ENCODE measurements at regions not wholly inside any gene's neighbourhood (a gene's known extent, or its start where the extent isn't known, plus 50 kb on each side); places are given as distances from the start of the nearest gene placed in this dataset.

DNA sequence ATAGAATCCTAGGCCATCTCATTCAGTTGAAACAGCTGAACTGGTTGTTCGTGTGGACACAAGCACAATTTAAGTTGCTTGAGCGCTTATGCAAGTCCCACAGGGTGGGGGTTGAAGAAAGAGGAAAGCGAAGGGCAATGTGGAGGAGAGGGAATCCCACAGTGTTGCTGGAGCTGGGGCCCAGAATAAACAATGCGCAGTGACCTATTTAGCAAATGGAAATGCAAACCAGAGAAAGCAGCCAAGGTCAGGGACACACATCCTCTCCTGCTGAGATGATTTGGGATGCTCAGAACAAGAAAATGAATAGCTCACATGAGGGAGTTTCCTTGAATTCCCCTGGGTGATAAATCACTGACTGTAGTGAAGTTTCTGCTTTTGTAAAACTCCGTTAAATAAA, 838.3 kb downstream of the TLE4 start:
- TF ChIP-seq TAF1 (IDR thresholded peaks at IDR 0.05; ENCODE audit: borderline replicate concordance, insufficient read depth, low read length) (no peak), POLR2AphosphoS5 (IDR thresholded peaks at IDR 0.05; ENCODE audit: low read depth, low read length) (no peak)
- TF ChIP-seq, protein P1, sequence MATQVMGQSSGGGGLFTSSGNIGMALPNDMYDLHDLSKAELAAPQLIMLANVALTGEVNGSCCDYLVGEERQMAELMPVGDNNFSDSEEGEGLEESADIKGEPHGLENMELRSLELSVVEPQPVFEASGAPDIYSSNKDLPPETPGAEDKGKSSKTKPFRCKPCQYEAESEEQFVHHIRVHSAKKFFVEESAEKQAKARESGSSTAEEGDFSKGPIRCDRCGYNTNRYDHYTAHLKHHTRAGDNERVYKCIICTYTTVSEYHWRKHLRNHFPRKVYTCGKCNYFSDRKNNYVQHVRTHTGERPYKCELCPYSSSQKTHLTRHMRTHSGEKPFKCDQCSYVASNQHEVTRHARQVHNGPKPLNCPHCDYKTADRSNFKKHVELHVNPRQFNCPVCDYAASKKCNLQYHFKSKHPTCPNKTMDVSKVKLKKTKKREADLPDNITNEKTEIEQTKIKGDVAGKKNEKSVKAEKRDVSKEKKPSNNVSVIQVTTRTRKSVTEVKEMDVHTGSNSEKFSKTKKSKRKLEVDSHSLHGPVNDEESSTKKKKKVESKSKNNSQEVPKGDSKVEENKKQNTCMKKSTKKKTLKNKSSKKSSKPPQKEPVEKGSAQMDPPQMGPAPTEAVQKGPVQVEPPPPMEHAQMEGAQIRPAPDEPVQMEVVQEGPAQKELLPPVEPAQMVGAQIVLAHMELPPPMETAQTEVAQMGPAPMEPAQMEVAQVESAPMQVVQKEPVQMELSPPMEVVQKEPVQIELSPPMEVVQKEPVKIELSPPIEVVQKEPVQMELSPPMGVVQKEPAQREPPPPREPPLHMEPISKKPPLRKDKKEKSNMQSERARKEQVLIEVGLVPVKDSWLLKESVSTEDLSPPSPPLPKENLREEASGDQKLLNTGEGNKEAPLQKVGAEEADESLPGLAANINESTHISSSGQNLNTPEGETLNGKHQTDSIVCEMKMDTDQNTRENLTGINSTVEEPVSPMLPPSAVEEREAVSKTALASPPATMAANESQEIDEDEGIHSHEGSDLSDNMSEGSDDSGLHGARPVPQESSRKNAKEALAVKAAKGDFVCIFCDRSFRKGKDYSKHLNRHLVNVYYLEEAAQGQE (IDR thresholded peaks at IDR 0.05; ENCODE audit: insufficient read depth in 1 of 2, low read depth in 2 of 2, low read length in 2 of 2) = no peak
